HepG2 (cell line): ENCODE measurements at regions not wholly inside any gene's neighbourhood (a gene's known extent, or its start where the extent isn't known, plus 50 kb on each side); places are given as distances from the start of the nearest gene placed in this dataset.
A peak's percentile ranks its signal among the peaks of the same experiment; 100 is the strongest.

Experiments
- ATAC-seq: fragments of 200-7000 bp; cut with Tn5 transposase; 3 replicates; pipeline ENCODE4 v1.9.1; 2020; ENCODE audit warnings: mild to moderate bottlenecking, moderate library complexity
- BruUV-seq: library from RNA; stranded (reverse); fragments of 400-500 nt; replicated peaks from 2 replicates; lab custom pipeline; 2021; lab: Mats Ljungman, UMichigan
- CTCF ChIA-PET: fragments of 300-600 bp; formaldehyde crosslinking; extraction: SDS; loops from one replicate; lab custom pipeline; 2021; ENCODE audit warnings: low total read pairs, inconsistent platforms, low intra/inter-chr PET ratio; lab: Yijun Ruan, JAX
- POLR2A ChIA-PET: fragments of 350-600 bp; sonication (Branson Sonifier 250); formaldehyde crosslinking; loops from one replicate; lab custom pipeline; 2020; ENCODE audit warnings: antibody characterized with exemption, inconsistent platforms; lab: Yijun Ruan, JAX
- DNase-seq: peaks from one replicate; pipeline ENCODE4 v3.0.0-alpha.2; 2015; ENCODE audit warnings: low spot score
- FAIRE-seq: peaks from 3 replicates; lab custom pipeline; 2011; peaks lifted over from hg19 to GRCh38; lab: Jason Lieb, UNC
- H2AFZ ChIP-seq: one replicate; pipeline ENCODE4 v1.6.1; 2011; ENCODE audit warnings: low read length, inconsistent platforms
- H3K27ac ChIP-seq: fragments of 300-600 bp; 3 replicates; pipeline ENCODE4 v1.8.0; 2011; ENCODE audit warnings: mixed run types, mild to moderate bottlenecking, mixed read lengths, low read length, inconsistent platforms; ENCODE audit not compliant: insufficient read depth; ENCODE audit errors: extremely low read length
- H3K27me3 ChIP-seq, 2 experiments: fragments of 200-600 bp in 1 of 2; 2 replicates in 1 of 2; 3 replicates in 1 of 2; pipeline versions ENCODE4 v1.6.0 to v1.8.0; 2011; ENCODE audit warnings: low read length in 2 of 2, mild to moderate bottlenecking in 2 of 2, moderate library complexity in 2 of 2, inconsistent platforms in 1 of 2; ENCODE audit not compliant: insufficient read depth in 2 of 2, control insufficient read depth in 1 of 2
- H3K36me3 ChIP-seq, 2 experiments: fragments of 200-600 bp in 1 of 2; replicated peaks in 1 of 2; 2 replicates in 1 of 2; 3 replicates in 1 of 2; pipeline versions ENCODE4 v1.5.1 to v1.8.0; 2011; ENCODE audit warnings: low read length in 2 of 2, inconsistent platforms in 1 of 2; ENCODE audit not compliant: insufficient read depth in 2 of 2, control insufficient read depth in 1 of 2
- H3K4me1 ChIP-seq: 2 replicates; pipeline ENCODE4 v1.5.1; 2012; ENCODE audit warnings: low read length, inconsistent platforms; ENCODE audit not compliant: insufficient read depth
- H3K4me2 ChIP-seq: 2 replicates; pipeline ENCODE4 v1.6.0; 2011; ENCODE audit warnings: low read depth, low read length, inconsistent platforms
- H3K4me3 ChIP-seq, 3 experiments: fragments of 200-600 bp in 1 of 3; sonication (generic), shearing (Covaris generic) in 1 of 3; replicated peaks in 1 of 3; 2 replicates each; pipeline ENCODE4 v1.5.1; 2011 to 2016; ENCODE audit warnings: low read length in 3 of 3, inconsistent platforms in 2 of 3, low read depth in 2 of 3, mild to moderate bottlenecking in 2 of 3, control low read depth in 1 of 3, mixed read lengths in 1 of 3; ENCODE audit not compliant: insufficient read depth in 1 of 3
- H3K79me2 ChIP-seq: one replicate; pipeline ENCODE4 v1.6.1; 2011; ENCODE audit warnings: low read length, inconsistent platforms; ENCODE audit not compliant: insufficient read depth
- H3K9ac ChIP-seq: 2 replicates; pipeline ENCODE4 v1.6.0; 2011; ENCODE audit warnings: mild to moderate bottlenecking, low read depth, low read length, inconsistent platforms; ENCODE audit not compliant: insufficient read depth
- H3K9me3 ChIP-seq: 2 replicates; pipeline ENCODE4 v1.5.1; 2012; ENCODE audit warnings: mild to moderate bottlenecking, low read length
- H4K20me1 ChIP-seq: 2 replicates; pipeline ENCODE4 v1.6.0; 2011; ENCODE audit warnings: inconsistent platforms, mild to moderate bottlenecking, low read length, moderate library complexity; ENCODE audit not compliant: insufficient read depth
- ATF7 ChIP-seq, 2 experiments: fragments of 450-650 bp in 1 of 2; sonication (generic) in 1 of 2; formaldehyde crosslinking in 1 of 2; IDR thresholded peaks; 2 replicates each; pipeline versions ENCODE4 v1.4.0 to v1.6.1; 2016 to 2020; ENCODE audit warnings: antibody characterized with exemption in 1 of 2, mild to moderate bottlenecking in 1 of 2, missing genetic modification reagents in 1 of 2
- CHCHD3 ChIP-seq: sonication (generic); formaldehyde crosslinking; IDR thresholded peaks from 2 replicates; pipeline ENCODE4 v1.8.0; 2022; ENCODE audit warnings: mild to moderate bottlenecking, missing genetic modification reagents, moderate library complexity
- PCBP2 ChIP-seq: fragments of 200-400 bp; formaldehyde crosslinking; optimal IDR thresholded peaks from 2 replicates; pipeline ENCODE3; 2018; ENCODE audit warnings: low read length, low read depth; ENCODE audit not compliant: poor library complexity, severe bottlenecking
- ZNF766 ChIP-seq: sonication (generic); formaldehyde crosslinking; IDR thresholded peaks from 2 replicates; pipeline ENCODE4 v1.5.0; 2020; ENCODE audit warnings: missing genetic modification reagents, borderline replicate concordance
- WGBS: methylation state at CpG from one replicate; pipeline ENCODE4 v1.1.6; 2017; ENCODE audit warnings: low lambda C conversion rate; 5-methylcytosine and 5-hydroxymethylcytosine counted together
- in situ Hi-C: cut with HindIII; loops from 2 replicates; pipeline ENCODE4 v1.10.0; 2017; ENCODE audit warnings: low pct_unique_long_range_greater_than_20kb; ENCODE audit not compliant: extremely low pct_ligation_motif_present
- intact Hi-C: fragments of 100-400 bp; cut with micrococcal nuclease; formaldehyde crosslinking; loops from one replicate; pipeline ENCODE4 v1.10.0; 2022; ENCODE audit not compliant: unreplicated experiment
- TF ChIP-seq, protein P1 (sequence below): sonication (generic); formaldehyde crosslinking; IDR thresholded peaks from 2 replicates; pipeline ENCODE4 v1.4.0; 2020; ENCODE audit warnings: missing genetic modification reagents

DNA sequence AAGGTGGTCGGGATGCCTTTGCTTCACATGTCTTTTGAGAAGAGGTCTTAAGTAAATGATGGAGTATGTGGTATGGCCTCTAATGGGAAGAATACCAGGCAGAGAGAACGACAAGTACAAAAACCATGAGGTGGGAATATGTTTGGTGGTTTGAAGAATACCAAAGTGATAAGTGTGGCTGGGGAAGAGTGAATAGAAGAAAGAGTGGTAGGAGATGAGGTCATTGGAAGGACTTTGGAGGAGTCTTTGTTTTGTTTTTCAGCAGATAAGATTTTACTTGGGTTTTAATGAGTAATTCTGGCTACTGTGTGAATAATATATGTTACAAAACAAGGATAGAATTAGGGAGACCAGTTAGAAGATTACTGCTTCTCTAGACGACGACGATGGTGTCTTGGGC is 515.4 kb downstream of the RAB38 start:
- FAIRE-seq, result no peak
- Histone ChIP-seq H3K27me3 (no peaks in the 10 kb centered on the region), H3K27ac (no peak overlapping the region), H3K79me2 (no peaks in the 10 kb centered on the region), H3K9me3 (no peaks in the 10 kb centered on the region), H4K20me1 (no peaks in the 10 kb centered on the region), H3K9ac (no peak overlapping the region), H3K4me3 (no peak overlapping the region), H3K4me1 (no peaks in the 10 kb centered on the region), H3K36me3 (no peaks in the 10 kb centered on the region), H2AFZ (no peak overlapping the region), H3K4me2 (no peak overlapping the region)
- TF ChIP-seq CHCHD3 (CRISPR knock-in tag), result no peak
- TF ChIP-seq ATF7 (IDR thresholded peaks at IDR 0.05), result peak; percentile 61
- TF ChIP-seq ATF7 (CRISPR knock-in tag; IDR thresholded peaks at IDR 0.05), result no peak
- TF ChIP-seq ZNF766 (CRISPR knock-in tag), result no peak
- DNase-seq, result no peak
- intact Hi-C loops (no loop called here), in situ Hi-C loops (no loop called here)
- CTCF ChIA-PET, result no interaction called here
- ATAC-seq, result no peak
- POLR2A ChIA-PET, result no interaction called here
- no TSS peak for BruUV-seq
- 3% methylated on average over 5 of the region's 5 CpGs for WGBS

DNA sequence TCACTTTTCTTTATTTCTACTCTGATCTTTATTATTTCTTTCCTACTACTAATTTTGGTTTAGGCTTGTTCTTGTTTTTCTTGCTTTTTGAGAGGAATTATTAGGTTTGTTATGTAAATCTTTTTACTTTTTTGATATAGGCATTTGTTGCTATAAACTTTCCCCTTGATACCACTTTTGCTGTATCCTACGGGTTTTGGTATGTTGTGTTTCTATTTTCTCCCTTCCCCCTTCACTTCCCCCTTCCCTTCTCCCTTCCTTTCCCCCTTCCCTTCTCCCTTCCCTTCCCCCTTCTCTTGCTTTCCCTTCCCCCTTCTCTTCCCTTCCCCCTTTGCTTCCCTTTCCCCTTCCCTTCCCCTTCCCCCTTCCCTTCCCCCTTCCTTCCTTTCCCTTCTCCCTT is 529.6 kb downstream of the RAB38 start:
- Histone ChIP-seq H3K27ac (no peak overlapping the region), H3K27me3 (no peaks in the 10 kb centered on the region), H2AFZ (no peak overlapping the region), H3K9me3 (no peaks in the 10 kb centered on the region), H3K4me3 (no peak overlapping the region), H3K36me3 (no peaks in the 10 kb centered on the region), H4K20me1 (no peaks in the 10 kb centered on the region), H3K9ac (no peak overlapping the region), H3K4me1 (no peaks in the 10 kb centered on the region), H3K79me2 (no peaks in the 10 kb centered on the region), H3K4me2 (no peak overlapping the region)
- intact Hi-C loops, result no loop called here
- ChIA-PET CTCF (no interaction called here), POLR2A (no interaction called here)
- TF ChIP-seq PCBP2, result peak; percentile 68
- TF ChIP-seq, protein P1, sequence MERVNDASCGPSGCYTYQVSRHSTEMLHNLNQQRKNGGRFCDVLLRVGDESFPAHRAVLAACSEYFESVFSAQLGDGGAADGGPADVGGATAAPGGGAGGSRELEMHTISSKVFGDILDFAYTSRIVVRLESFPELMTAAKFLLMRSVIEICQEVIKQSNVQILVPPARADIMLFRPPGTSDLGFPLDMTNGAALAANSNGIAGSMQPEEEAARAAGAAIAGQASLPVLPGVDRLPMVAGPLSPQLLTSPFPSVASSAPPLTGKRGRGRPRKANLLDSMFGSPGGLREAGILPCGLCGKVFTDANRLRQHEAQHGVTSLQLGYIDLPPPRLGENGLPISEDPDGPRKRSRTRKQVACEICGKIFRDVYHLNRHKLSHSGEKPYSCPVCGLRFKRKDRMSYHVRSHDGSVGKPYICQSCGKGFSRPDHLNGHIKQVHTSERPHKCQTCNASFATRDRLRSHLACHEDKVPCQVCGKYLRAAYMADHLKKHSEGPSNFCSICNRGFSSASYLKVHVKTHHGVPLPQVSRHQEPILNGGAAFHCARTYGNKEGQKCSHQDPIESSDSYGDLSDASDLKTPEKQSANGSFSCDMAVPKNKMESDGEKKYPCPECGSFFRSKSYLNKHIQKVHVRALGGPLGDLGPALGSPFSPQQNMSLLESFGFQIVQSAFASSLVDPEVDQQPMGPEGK, result no peak
- BruUV-seq, result no TSS peak
- ATAC-seq, result no peak
- 0% methylated on average over 1 of the region's 1 CpG for WGBS
- FAIRE-seq, result no peak
- in situ Hi-C loops, result no loop called here
- DNase-seq, result no peak
